ENCODE measurements at regions not wholly inside any gene's neighbourhood (a gene's known extent, or its start where the extent isn't known, plus 50 kb on each side); places are given as distances from the start of the nearest gene placed in this dataset.
"Not testable (repeated sequence)": the region's sequence is repeated elsewhere in the genome, so short reads cannot be mapped to it uniquely, and the experiment has no call there.

DNA sequence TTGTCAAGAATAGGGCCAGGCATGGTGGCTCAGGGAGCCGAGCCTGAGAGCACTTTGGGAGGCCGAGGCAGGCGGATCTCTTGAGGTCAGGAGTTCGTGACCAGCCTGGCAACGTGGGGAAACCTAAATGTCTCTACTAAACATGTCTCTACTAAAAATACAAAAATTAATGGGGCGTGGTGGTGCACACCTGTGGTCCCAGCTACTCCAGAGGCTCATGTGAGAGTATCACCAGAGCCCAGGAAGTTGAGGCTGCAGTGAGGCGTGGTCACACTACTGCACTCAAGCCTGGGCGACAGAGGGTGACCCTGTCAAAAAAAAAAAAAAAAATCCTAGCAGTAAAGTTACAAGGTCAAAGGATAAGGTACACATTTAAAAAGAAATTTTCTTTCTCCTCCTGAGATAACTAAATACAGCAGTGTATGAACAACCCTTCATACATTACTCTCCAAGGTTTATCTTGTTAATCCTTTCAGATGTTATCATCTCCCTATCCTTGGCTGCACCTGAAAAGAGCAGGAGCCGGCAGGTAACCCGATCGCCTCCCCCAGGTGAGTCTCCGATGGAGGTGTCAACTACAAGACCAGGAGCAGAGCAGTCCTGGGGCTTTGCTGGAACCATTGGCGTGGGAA lies 122.3 kb downstream of the GOSR1 start:
- DNase-seq (ENCODE audit: low spot score) (no peak), ATAC-seq (no peak)
- intact Hi-C loops (cut with DNase I) = no loop called here

DNA sequence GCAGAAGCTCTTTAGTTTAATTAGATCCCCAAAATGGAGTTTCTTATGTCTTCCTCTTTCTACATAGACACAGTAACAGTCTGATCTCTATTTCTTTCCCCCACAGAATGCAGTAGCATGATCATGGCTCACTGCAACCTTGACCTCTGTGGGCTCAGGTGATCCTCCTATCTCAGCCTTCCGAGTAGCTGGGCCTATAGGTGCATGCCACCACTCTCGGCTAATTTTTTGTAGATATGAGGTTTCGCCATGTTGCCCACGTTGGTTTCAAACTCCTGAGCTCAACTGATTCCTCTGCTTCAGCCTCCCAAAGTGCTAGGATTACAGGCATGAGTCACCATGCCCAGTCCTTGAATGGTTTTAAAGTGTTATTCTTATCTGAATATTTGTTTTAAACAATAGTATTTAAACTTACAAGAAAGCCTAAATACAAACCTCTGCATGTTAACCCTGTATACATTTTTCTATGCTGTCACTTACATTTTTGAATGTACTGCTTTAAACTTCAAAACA lies 120.6 kb downstream of the GOSR1 start:
- intact Hi-C loops (cut with DNase I) = no loop called here
- no peak for ATAC-seq

DNA sequence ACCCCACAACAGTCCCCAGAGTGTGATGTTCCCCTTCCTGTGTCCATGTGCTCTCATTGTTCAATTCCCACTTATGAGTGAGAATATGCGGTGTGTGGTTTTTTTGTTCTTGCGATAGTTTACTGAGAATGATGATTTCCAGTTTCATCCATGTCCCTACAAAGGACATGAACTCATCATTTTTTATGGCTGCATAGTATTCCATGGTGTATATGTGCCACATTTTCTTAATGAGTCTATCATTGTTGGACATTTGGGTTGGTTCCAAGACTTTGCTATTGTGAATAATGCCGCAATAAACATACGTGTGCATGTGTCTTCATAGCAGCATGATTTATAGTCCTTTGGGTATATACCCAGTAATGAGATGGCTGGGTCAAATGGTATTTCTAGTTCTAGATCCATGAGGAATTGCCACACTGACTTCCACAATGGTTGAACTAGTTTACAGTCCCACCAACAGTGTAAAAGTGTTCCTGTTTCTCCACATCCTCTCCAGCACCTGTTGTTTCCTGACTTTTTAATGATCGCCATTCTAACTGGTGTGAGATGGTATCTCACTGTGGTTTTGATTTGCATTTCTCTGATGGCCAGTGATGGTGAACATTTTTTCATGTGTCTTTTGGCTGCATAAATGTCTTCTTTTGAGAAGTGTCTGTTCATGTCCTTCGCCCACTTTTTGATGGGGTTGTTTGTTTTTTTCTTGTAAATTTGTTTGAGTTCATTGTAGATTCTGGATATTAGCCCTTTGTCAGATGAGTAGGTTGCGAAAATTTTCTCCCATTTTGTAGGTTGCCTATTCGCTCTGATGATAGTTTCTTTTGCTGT lies 120.0 kb downstream of the GOSR1 start:
- ATAC-seq; DNase-seq (ENCODE audit: low spot score); intact Hi-C loops (cut with DNase I): not testable (repeated sequence)

More for the DNA sequence above, 120.6 kb downstream of the GOSR1 start:
- DNase-seq (ENCODE audit: low spot score) = no peak

DNA sequence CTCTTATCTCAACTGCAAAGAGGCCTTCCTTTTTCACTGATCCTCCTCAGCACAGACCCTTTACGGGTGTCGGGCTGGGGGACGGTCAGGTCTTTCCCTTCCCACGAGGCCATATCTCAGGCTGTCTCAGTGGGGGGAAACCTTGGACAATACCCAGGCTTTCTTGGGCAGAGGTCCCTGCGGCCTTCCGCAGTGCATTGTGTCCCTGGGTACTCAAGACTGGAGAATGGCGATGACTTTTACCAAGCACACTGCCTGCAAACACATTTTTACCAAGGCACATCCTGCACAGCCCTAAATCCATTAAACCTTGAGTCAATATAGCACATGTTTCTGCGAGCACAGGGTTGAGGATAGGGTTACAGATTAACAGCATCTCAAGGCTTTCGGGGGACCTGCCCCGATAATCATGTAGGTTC lies 117.8 kb downstream of the GOSR1 start:
- DNase-seq (ENCODE audit: low spot score); intact Hi-C loops (cut with DNase I); ATAC-seq: not testable (repeated sequence)

DNA sequence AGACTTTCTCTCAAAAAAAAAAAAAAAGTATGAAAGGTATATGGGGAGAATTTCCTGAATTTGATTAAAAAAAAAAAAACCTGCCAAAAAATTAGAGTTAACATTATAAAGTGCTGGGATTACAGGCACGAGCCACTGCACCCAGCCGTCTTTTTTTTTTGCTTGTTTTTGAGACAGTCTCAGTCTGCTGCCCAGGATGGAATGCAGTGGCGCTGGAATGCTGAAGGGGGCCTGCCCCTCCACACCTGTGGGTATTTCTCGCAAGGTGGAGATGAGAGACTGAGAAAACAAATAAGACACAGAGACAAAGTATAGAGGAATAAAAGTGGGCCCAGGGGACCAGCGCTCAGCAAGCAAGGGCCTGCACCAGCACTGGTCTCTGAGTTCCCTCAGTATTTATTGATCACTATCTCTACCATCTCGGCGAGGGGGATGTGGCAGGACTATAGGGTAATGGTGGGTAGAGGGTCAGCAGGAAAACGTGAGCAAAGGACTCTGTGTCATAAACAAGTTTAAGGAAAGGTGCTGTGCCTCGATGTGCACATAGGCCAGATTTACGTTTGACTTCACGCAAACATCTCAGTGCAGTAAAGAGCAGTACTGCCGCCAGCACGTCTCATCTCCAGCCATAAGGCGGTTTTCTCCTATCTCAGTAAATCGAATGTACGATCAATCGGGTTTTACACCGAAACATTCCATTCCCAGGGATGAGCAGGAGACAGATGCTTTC lies 117.2 kb downstream of the GOSR1 start:
- intact Hi-C loops (cut with DNase I) = no loop called here
- DNase-seq (ENCODE audit: low spot score) (no peak), ATAC-seq (no peak)

DNA sequence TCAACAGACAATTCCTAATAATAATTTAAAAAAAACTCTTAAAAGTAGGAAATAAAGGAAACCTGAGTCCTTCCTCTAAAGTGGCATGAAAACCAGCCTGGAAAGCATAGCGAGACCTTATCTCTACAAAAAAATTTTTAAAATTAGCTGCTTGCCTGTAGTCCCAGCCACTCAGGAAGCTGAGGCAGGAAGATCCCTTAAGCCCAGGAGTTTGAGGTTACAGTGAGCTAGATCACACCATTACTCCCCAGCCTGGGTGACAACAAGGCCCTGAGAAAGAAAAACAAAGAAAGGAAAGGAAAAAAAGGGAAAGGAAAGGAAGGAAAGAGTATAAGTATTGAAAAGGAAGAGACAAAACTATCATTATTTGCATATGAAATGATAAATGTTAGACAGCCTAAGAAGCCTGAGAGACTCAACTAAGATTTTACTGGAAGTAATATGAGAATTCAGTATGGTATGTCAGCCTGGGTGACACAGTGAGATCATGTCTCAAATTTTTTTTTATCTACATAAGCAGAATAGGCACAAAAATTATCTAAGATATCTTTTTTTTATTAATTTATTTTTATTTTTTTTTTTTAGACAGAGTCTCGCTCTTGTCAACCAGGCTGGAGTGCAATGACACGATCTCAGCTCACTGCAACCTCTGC lies 113.0 kb downstream of the GOSR1 start:
- intact Hi-C loops (cut with DNase I) = no loop called here
- no peak for ATAC-seq
- DNase-seq (ENCODE audit: low spot score) = no peak

DNA sequence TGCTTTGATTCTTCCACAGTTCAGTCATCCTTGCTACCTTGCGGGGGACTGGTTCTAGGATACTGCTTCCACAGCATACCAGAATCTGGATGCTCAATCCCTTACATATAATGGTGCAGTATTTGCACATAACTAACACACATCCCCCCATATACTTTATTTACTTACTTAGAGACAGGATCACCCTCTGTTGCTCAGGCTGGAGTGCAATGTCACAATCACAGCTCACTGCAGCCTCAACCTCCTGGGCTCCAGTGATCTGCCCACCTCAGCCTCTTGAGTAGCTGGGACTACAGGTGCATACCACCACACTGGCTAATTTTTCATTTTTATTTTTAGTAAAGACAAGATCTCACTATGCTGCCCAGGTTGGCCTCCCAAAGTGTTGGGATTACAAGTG lies 112.2 kb downstream of the GOSR1 start:
- ATAC-seq (no peak), DNase-seq (ENCODE audit: low spot score) (no peak)
- intact Hi-C loops (cut with DNase I) = no loop called here

DNA sequence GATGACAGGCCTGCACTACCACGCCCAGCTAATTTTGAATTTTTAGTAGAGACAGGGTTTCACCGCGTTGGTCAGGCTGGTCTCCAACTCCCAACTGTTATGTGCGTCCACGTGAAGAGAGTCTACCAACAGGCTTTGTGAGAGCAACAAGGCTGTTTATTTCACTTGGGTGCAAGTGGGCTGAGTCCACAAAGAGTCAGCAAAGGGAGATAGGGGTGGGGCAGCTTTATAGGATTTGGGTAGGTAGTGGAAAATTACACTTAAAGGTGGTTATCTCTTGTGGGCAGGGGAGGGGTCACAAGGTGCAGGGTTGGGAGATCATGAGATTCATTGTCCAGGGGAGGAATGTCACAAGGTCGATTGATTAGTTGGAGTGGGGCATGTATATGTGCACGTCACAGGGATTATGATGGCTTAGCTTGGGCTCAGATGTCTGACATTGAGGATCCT lies 111.6 kb downstream of the GOSR1 start:
- intact Hi-C loops (cut with DNase I) = no loop called here
- ATAC-seq (no peak), DNase-seq (ENCODE audit: low spot score) (no peak)

DNA sequence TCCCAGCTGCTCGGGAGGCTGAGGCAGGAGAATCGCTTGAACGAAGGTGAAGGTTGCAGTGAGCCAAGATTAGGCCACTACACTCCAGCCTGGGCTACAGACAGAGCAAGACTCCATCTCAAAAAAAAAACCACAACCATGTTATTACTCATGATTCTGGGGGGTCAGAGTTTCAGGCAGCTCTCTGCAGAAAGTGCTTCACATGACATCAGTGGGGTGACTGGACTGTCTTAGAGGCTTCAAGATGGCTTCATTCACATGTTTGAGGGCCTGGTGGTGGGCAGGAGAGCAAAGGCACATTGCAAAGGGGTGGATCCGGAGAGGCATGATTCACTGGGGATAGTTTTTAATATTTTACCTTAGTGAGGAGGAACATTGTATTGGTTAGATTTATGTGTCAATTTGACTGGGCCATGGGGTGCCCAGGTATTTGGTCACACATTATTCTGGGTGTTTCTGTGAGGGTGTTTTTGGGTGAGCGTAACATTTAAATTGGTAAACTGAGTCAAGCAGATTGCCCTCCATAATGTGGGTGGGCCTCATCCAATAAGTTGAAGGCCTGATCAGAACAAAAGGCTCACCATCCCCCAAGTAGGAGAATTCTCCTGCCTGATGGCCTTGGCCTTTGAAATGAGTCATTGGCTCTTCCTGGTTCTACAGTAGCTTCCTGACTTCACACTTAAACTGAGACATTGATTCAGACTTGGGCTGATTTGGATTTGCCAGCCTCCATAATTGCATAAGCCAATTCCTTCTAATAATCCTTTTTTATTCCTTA lies 109.8 kb downstream of the GOSR1 start:
- ATAC-seq (no peak), DNase-seq (ENCODE audit: low spot score) (no peak)
- intact Hi-C loops (cut with DNase I) = no loop called here

DNA sequence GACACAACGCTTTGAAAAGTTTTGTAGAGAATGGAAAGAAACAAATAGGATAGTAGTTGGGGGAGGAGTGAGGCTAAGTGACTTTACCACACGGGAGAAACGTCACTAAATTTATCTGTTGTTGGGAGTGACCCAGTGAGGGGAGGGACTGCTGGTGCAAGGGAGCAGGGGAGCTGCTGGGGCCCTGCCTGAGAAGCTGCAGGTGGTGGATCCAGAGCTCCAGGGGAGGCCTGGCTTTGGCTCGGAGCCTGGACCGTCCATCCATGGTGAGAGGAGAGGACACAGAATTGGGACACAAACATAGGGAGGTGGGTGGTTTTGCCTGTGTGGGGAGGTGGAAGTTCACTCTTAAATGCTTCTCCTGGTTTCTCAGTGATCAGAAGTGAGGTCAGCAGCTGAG lies 107.6 kb downstream of the GOSR1 start:
- no peak for DNase-seq (ENCODE audit: low spot score)
- intact Hi-C loops (cut with DNase I) = no loop called here
- ATAC-seq = no peak

DNA sequence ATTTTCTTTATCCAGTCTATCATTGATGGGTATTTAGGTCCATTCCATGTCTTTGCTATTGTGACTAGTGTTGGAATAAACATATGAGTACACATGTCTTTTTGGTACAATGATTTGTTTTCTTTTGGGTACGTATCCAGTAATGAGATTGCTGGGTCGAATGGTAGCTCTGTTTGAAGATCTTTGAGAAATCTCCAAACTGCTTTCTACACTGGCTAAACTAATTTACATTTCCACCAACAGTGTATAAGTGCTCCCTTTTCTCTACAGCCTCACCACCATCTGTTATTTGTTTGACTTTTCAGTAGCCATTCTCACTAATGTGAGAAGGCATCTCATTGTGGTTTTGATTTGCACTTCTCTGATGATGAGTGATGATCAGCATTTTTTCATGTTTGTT lies 103.7 kb downstream of the GOSR1 start:
- DNase-seq (ENCODE audit: low spot score) (no peak), ATAC-seq (no peak)
- intact Hi-C loops (cut with DNase I) = no loop called here

DNA sequence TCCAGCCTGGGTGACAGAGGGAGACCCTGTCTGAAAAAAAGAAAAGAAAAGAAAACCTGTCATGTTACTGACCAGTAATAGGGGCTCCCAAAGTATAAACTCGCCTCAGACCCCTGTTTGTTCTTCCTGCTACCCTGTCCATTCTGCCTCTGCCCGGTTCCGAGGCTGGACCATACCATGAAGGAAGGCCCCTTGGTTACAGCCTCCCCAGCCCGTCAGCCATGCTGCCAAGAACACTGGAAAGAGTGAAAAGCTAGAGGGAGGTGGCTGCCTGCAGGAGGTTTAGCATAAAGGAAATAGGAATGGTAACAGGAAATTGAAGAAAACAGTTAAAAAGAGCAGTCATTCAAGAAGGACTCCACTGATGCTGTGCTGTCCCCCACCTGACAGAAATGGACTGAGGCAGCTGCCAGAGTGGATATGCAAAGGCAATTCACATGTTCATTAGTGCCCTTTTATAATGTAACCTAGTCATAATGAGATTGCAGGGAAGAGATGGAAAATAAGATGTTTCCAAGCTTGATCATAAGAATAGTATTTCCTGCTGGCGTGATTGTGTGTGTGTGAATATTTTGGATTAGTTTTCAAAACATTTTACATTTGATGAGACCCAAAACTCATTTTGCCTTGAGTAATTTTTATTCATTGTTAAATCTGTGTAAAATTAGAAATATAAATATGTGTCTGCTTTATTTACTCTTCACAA lies 102.6 kb downstream of the GOSR1 start:
- no peak for DNase-seq (ENCODE audit: low spot score)
- intact Hi-C loops (cut with DNase I) = no loop called here
- ATAC-seq = no peak

DNA sequence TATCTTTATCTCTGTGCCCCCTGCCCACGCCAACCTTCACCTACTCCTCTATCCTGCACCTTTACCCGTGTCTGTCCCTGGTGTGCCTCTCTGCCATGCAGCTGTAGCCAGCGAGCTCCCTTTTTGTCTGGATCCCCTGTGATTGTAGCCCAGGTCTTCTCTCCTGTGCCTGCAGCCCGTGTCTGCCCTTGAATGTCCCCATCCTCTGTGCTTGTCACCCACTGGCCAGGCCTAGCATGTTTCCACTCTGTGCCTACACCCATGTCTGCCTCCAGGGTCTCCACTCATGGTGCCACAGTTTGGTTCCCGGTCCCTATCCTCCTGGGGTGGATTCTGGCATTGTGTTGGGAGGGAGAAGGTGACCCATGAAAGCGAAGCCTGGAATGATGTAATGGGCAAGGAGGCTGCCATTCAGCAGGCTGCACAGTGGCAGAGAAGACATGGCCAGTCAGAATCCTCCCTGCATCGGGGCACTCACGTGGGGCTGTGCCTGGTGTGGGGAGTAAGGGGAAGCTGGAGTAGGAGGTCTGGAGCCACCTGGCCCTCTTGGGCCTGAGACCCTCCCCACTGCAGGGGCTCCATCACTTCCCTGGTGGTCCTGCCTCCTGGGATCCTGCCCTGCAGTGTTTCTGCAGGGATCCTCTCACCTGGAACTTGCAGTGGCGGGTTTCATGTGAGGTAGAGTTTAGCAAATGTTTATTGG lies 101.0 kb downstream of the GOSR1 start:
- intact Hi-C loops (cut with DNase I); ATAC-seq; DNase-seq (ENCODE audit: low spot score): not testable (repeated sequence)

All from sciatic nerve (tissue), 2 donors.